GM04504 (cell line): ENCODE measurements at regions not wholly inside any gene's neighbourhood (a gene's known extent, or its start where the extent isn't known, plus 50 kb on each side); places are given as distances from the start of the nearest gene placed in this dataset.

ENCODE experiments used
- DNase-seq: peaks from one replicate; pipeline ENCODE4 v3.0.0-alpha.2; 2012; ENCODE audit warnings: low read depth

- DNase-seq, result no peak
Measured at GRCh38 chr3:56985460-56985859, 75.0 kb upstream of the SPATA12 start.

GRCh38 chr3:56983427-56983826 lies 77.0 kb upstream of the SPATA12 start:
- no peak for DNase-seq

GRCh38 chr3:56981445-56982230 lies 78.8 kb upstream of the SPATA12 start:
- DNase-seq, result no peak

- DNase-seq, result peak; percentile 97
Measured at GRCh38 chr3:56980798-56981390, 79.6 kb upstream of the SPATA12 start.

GRCh38 chr3:56980243-56980642 lies 80.2 kb upstream of the SPATA12 start:
- no peak for DNase-seq

GRCh38 chr3:56979791-56980190 lies 80.7 kb upstream of the SPATA12 start:
- no peak for DNase-seq

GRCh38 chr3:56977561-56977889 lies 82.9 kb upstream of the SPATA12 start:
- DNase-seq, result no peak

GRCh38 chr3:56976651-56977560 lies 83.6 kb upstream of the SPATA12 start:
- no peak for DNase-seq

GRCh38 chr3:56975567-56975966 lies 84.9 kb upstream of the SPATA12 start:
- no peak for DNase-seq

GRCh38 chr3:56974247-56974930 lies 86.1 kb upstream of the SPATA12 start:
- no peak for DNase-seq

GRCh38 chr3:56971816-56972215 lies 88.6 kb upstream of the SPATA12 start:
- DNase-seq, result no peak

GRCh38 chr3:56971261-56971660 lies 89.2 kb upstream of the SPATA12 start:
- DNase-seq, result no peak

GRCh38 chr3:56970461-56970879 lies 90.0 kb upstream of the SPATA12 start:
- DNase-seq, result no peak

GRCh38 chr3:56969851-56970250 lies 90.6 kb upstream of the SPATA12 start:
- DNase-seq, result no peak

- no peak for DNase-seq
Measured at GRCh38 chr3:56966509-56966908, 94.0 kb upstream of the SPATA12 start.

- DNase-seq, result no peak
Measured at GRCh38 chr3:56966104-56966503, 94.4 kb upstream of the SPATA12 start.

- DNase-seq, result no peak
Measured at GRCh38 chr3:56962922-56963321, 97.5 kb upstream of the SPATA12 start.

GRCh38 chr3:56962206-56962605 lies 98.3 kb upstream of the SPATA12 start:
- DNase-seq, result no peak

GRCh38 chr3:56960234-56960917 lies 100.1 kb upstream of the SPATA12 start:
- DNase-seq, result no peak

- no peak for DNase-seq
Measured at GRCh38 chr3:56958879-56959278, 101.6 kb upstream of the SPATA12 start.

- no peak for DNase-seq
Measured at GRCh38 chr3:56957522-56957921, 102.9 kb upstream of the SPATA12 start.

GRCh38 chr3:56956906-56957305 lies 103.6 kb upstream of the SPATA12 start:
- no peak for DNase-seq
